Stomach (tissue), 8 donors: ENCODE measurements at regions not wholly inside any gene's neighbourhood (a gene's known extent, or its start where the extent isn't known, plus 50 kb on each side); places are given as distances from the start of the nearest gene placed in this dataset.

Source experiments
- DNase-seq, 2 donors: peaks; one replicate each; pipeline versions ENCODE4 v3.0.0 to v3.0.0-alpha.2; 2013 to 2019
- H3K27ac ChIP-seq, 5 donors: fragments of 200-600 bp in 4 of 5; sonication (generic) in 4 of 5; one replicate each; pipeline ENCODE4 v1.5.1; 2013 to 2019; ENCODE audit warnings: mild to moderate bottlenecking in 1 of 5, moderate library complexity in 1 of 5
- H3K27me3 ChIP-seq, 3 donors: fragments of 200-600 bp; sonication (generic); one replicate each; pipeline ENCODE4 v1.5.1; 2017 to 2019; ENCODE audit warnings: mixed run types in 1 of 3
- H3K36me3 ChIP-seq, 4 donors: fragments of 200-600 bp; sonication (generic); 1 replicate in 3 of 4; 2 replicates in 1 of 4; pipeline ENCODE4 v1.5.1; 2016 to 2019
- H3K4me1 ChIP-seq, 4 donors: fragments of 200-600 bp; sonication (generic); one replicate each; pipeline ENCODE4 v1.5.1; 2016 to 2019
- H3K4me3 ChIP-seq, 4 donors: fragments of 200-600 bp; sonication (generic) in 3 of 4; one replicate each; pipeline ENCODE4 v1.5.1; 2016 to 2019; ENCODE audit warnings: mild to moderate bottlenecking in 1 of 4
- H3K9me3 ChIP-seq, 4 donors: fragments of 200-600 bp; sonication (generic); one replicate each; pipeline ENCODE4 v1.5.1; 2016 to 2019
- CTCF ChIP-seq, 7 experiments: fragments of 450-650 bp in 4 of 7; fragments of 200-600 bp in 3 of 7; sonication (generic) in 3 of 7; IDR thresholded peaks; one replicate each; pipeline ENCODE4 v1.5.1; 2016 to 2019; ENCODE audit warnings: antibody characterized with exemption in 7 of 7, control low read depth in 2 of 7, mild to moderate bottlenecking in 1 of 7
- EP300 ChIP-seq: sonication (generic); formaldehyde crosslinking; IDR thresholded peaks from one replicate; pipeline ENCODE4 v1.6.1; 2017; ENCODE audit warnings: antibody characterized with exemption
- POLR2A ChIP-seq, 4 donors: fragments of 450-650 bp; IDR thresholded peaks; one replicate each; pipeline ENCODE4 v1.6.1; 2016; ENCODE audit warnings: antibody characterized with exemption in 4 of 4, control low read depth in 2 of 4, mild to moderate bottlenecking in 1 of 4, moderate library complexity in 1 of 4
- POLR2AphosphoS5 ChIP-seq, 3 donors: sonication (generic); formaldehyde crosslinking; IDR thresholded peaks; one replicate each; pipeline ENCODE4 v1.6.1; 2016; ENCODE audit warnings: antibody characterized with exemption in 3 of 3
- WGBS, 5 donors: extraction: QIAGEN DNeasy Blood & Tissue Kit in 3 of 5; methylation state at CpG; one replicate each; pipeline versions ENCODE4 v1.1.5 to v1.1.7; 2013 to 2018; 5-methylcytosine and 5-hydroxymethylcytosine counted together
- intact Hi-C: fragments of 100-400 bp; cut with DNase I; formaldehyde crosslinking; loops from one replicate; pipeline ENCODE4 v1.15.1; 2023; ENCODE audit warnings: low total_unique reads
- donor health status: healthy with polysubstance abuse.
- donor health status: Bipolar disorder and iron deficiency.
- donor health status: healthy.

- Histone ChIP-seq H3K36me3 (no peaks in the 10 kb centered on the region), H3K9me3 (no peaks in the 10 kb centered on the region), H3K27me3 (no peaks in the 10 kb centered on the region), H3K4me3 (no peak overlapping the region), H3K4me1 (peaks cover 0 to 21% (median 5%) of the 10 kb centered on the region in 4 donors), H3K27ac (peak overlapping the region in 3 of 5 donors; percentile 14 to 63 (median 41))
- 70 to 78% (median 74%) methylated on average over 9 of the region's 9 CpGs for WGBS, 5 donors
- DNase-seq: peak in 1 of 2 donors; percentile 37
- intact Hi-C loops: no loop called here
- TF ChIP-seq POLR2A (IDR thresholded peaks at IDR 0.05): no peak
Observed at GRCh38 chr6:11918739-11919605, 93.1 kb upstream of the HIVEP1 start.

- H3K36me3 ChIP-seq: no peaks in the 10 kb centered on the region
- no peaks in the 10 kb centered on the region for H3K9me3 ChIP-seq
- WGBS, 5 donors: 60 to 66% (median 62%) methylated on average over 8 to 9 of the region's 9 CpGs
- DNase-seq: peak in 1 of 2 donors; percentile 83
- H3K4me1 ChIP-seq: peaks cover 0 to 21% (median 5%) of the 10 kb centered on the region in 4 donors
- peak overlapping the region in 3 of 5 donors; percentile 14 to 63 (median 41) for H3K27ac ChIP-seq
- intact Hi-C loops: no loop called here
- no peak overlapping the region for H3K4me3 ChIP-seq
- no peaks in the 10 kb centered on the region for H3K27me3 ChIP-seq
- TF ChIP-seq POLR2A (IDR thresholded peaks at IDR 0.05) (no peak), EP300 (no peak), POLR2AphosphoS5 (IDR thresholded peaks at IDR 0.05) (no peak), CTCF (IDR thresholded peaks at IDR 0.05) (no peak)
Observed at GRCh38 chr6:11917951-11918738, 94.0 kb upstream of the HIVEP1 start.

GRCh38 chr6:11912420-11912819 lies 99.7 kb upstream of the HIVEP1 start:
- Histone ChIP-seq H3K4me1 (no peaks in the 10 kb centered on the region), H3K9me3 (no peaks in the 10 kb centered on the region), H3K27ac (no peak overlapping the region), H3K36me3 (no peaks in the 10 kb centered on the region), H3K27me3 (no peaks in the 10 kb centered on the region), H3K4me3 (no peak overlapping the region)
- TF ChIP-seq EP300 (no peak), POLR2A (IDR thresholded peaks at IDR 0.05) (no peak), CTCF (IDR thresholded peaks at IDR 0.05) (no peak), POLR2AphosphoS5 (IDR thresholded peaks at IDR 0.05) (no peak)
- DNase-seq: no peak
- intact Hi-C loops: no loop called here
- WGBS, 5 donors: 94 to 98% (median 96%) methylated on average over 6 of the region's 6 CpGs

GRCh38 chr6:11911538-11911937 lies 100.6 kb upstream of the HIVEP1 start:
- WGBS, 5 donors: 72 to 93% (median 84%) methylated on average over 1 of the region's 1 CpG
- TF ChIP-seq EP300 (no peak), POLR2A (IDR thresholded peaks at IDR 0.05) (no peak), POLR2AphosphoS5 (IDR thresholded peaks at IDR 0.05) (no peak), CTCF (IDR thresholded peaks at IDR 0.05) (no peak)
- H3K27me3 ChIP-seq: no peaks in the 10 kb centered on the region
- no peak overlapping the region for H3K4me3 ChIP-seq
- no peaks in the 10 kb centered on the region for H3K36me3 ChIP-seq
- H3K4me1 ChIP-seq: no peaks in the 10 kb centered on the region
- DNase-seq: no peak
- intact Hi-C loops: no loop called here
- no peak overlapping the region for H3K27ac ChIP-seq
- H3K9me3 ChIP-seq: no peaks in the 10 kb centered on the region
